GM10266 (cell line): ENCODE measurements at regions not wholly inside any gene's neighbourhood (a gene's known extent, or its start where the extent isn't known, plus 50 kb on each side); places are given as distances from the start of the nearest gene placed in this dataset.

Experiments used
- DNase-seq: peaks from one replicate; pipeline ENCODE4 v3.0.0; 2012; ENCODE audit errors: extremely low spot score
- TF ChIP-seq, protein P1 (sequence below): IDR thresholded peaks from 2 replicates; pipeline ENCODE4 v1.5.1; 2012; ENCODE audit warnings: mild to moderate bottlenecking, low read depth; ENCODE audit not compliant: control insufficient read depth, insufficient read depth; ENCODE audit errors: missing control alignments

DNA sequence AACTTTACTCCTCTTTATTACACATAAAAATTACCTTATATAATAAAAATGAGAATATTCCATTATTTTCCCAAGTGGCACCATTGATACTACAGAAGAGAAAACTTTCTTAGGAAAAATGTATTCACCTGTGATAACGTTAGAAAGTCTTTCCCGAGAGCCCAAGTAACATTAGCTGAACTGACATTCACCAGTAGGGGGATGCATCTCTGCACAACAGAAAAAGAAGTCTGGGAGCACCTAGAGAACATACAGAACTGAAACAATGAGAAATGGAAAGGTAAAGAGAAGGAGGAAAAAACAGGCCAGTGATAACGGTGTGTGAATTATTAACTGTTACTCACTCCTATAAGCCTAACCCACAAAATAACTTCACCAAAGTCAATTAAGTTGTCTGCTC is 423.3 kb downstream of the CENPC start:
- TF ChIP-seq, protein P1, sequence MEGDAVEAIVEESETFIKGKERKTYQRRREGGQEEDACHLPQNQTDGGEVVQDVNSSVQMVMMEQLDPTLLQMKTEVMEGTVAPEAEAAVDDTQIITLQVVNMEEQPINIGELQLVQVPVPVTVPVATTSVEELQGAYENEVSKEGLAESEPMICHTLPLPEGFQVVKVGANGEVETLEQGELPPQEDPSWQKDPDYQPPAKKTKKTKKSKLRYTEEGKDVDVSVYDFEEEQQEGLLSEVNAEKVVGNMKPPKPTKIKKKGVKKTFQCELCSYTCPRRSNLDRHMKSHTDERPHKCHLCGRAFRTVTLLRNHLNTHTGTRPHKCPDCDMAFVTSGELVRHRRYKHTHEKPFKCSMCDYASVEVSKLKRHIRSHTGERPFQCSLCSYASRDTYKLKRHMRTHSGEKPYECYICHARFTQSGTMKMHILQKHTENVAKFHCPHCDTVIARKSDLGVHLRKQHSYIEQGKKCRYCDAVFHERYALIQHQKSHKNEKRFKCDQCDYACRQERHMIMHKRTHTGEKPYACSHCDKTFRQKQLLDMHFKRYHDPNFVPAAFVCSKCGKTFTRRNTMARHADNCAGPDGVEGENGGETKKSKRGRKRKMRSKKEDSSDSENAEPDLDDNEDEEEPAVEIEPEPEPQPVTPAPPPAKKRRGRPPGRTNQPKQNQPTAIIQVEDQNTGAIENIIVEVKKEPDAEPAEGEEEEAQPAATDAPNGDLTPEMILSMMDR = peak; percentile 33
- DNase-seq = no peak

DNA sequence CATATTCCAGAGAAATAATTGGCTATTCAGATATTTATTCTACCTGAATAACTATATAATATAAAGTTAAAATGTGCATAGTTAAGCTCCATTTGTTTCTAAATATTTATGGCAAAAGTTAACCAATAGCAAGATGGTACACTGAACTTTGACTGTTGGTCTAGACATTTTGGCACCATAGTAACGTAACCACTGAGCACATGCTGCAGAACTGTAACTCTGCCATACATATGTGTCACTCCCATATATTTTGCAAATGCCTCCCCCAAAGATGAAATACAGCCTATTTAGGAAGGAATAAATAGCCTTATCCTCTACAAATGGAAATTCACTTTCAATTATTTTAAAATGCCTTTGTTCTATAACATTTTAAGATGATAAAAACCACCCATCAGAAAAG is 424.9 kb downstream of the CENPC start:
- no peak for DNase-seq
- TF ChIP-seq, protein P1 = no peak

DNA sequence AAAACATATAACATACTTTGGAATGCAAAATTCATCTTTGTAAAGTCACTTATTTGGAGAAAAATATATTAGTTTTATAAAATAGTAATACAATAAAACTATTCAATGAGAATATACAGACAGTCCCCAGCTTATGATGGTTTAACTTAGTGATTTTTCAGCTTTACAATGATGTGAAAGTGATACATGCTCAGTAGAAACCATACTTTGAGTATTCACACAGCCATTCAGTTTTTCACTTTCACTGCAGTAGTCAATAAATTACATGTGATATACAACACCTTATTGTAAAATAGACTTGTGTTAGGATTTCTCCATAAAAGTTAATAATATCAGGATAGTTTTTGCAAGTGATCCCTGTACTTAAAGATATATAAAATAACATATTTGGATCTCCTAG is 436.0 kb downstream of the CENPC start:
- DNase-seq = no peak
- TF ChIP-seq, protein P1 = no peak

DNA sequence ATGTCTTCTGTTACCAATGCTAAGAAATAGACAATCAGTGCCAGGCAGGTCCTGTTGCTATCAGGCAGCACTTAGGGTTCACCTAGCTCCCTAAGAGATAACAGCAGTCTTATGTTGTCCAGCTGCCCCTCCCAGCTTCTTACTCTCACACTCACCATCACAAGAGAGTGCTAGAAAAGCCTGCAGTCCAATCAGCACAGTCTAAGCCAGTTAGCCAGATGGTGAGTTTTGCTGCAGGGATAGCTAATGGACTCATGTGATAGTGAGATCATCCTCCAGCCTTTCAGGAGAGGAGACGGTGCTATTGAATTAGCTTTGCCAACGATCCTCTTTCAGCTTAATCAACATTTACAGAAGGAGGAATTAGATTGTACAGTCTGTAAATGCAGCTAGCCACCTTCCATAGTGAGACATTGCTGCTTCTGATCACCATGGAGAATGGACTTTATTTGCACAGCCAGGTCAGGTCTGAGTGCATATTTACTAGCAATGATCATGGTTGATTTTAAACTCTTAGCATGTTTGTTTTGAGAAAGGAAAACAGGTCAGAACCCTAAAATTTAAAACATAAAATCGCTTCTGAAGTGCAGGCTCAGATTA is 438.3 kb downstream of the CENPC start:
- no peak for DNase-seq

DNA sequence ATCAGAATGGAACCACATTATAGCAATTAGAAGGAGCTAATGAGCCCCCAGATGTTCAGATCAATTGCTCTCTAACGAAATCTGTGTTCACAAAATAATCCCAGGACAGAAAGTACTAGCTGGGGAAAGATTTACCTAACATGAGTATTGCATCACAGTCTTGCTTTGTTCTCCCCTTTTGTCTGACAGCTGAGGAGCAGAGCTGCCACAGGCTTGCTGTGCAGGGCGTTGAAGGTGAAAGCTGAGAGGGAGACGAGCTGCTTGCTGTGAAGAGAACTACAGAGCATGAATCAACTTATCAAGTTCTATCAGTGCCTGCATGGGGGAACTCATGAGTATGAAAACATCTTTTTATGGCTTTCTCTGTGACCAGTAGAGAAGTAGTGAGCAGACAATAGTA is 441.2 kb downstream of the CENPC start:
- DNase-seq = no peak
- TF ChIP-seq, protein P1 = no peak

More for the DNA sequence above, 438.3 kb downstream of the CENPC start:
- TF ChIP-seq, protein P1 = no peak

DNA sequence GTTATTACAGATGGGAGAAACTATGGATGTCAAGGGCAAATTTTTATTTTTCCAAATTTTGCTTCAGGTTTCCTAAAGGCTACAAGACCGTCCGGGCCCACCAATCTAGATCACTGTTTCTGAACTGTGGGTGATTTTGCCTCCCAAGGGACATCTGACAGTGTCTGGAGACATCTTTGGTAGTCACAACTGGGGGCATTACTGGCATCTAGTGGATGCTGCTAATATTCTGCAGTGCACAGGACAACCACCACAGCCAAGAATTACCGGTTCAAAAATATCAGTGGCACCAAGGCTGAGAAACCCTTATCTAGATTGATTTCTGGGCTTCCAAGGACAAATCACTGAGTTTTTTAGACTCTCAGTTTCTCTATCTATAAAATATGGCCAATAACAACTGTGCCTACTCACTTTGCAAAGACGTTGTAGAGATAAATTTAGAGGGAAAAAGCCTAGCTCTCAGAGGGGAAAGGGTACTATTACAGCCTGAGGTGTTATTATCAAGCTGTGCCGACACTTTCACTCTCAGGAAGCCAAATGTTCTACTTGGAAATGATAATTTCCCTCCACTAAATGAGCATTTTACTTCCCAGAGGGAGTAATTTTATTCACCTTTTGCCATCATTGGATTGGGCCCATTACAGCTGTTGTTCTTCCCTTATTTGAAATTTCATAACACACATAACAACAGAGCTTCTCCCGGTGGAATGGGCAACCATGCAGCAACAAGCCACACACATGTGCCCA is 442.1 kb downstream of the CENPC start:
- DNase-seq = no peak
- TF ChIP-seq, protein P1 = no peak

DNA sequence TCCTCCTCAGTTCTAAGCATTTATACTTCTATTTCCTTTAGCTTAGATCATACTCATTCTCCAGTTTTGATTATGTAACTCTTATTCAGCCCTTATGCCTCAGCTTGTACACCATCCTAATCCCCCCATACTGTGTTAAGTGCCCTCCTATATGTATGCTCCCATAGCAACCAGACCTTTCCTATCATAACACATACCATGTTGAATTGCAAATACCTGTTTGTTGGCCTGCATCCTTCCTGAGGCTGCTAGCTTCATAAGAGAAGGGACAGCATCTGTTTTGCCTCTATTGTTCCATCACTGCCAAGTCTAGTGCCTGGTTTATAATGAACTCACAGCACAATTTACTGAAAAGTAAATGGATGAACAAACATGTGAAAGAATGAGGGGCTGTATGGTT is 443.7 kb downstream of the CENPC start:
- DNase-seq = no peak
- TF ChIP-seq, protein P1 = no peak
